Activated T-helper 17 cell treated with anti-CD3 and anti-CD28 coated beads, Interleukin-2, amount 50 U/mL, for 72 hours (primary cell): ENCODE measurements at regions not wholly inside any gene's neighbourhood (a gene's known extent, or its start where the extent isn't known, plus 50 kb on each side); places are given as distances from the start of the nearest gene placed in this dataset.

Experiments used
- ATAC-seq: fragments of 150-1000 bp; cut with Tn5 transposase; replicated peaks from 2 replicates; pipeline ENCODE4 v1.10.0; 2021; ENCODE audit warnings: mild to moderate bottlenecking, moderate library complexity
- H3K27ac Mint-ChIP-seq: one replicate; pipeline ENCODE4 v1.8.0; 2022; ENCODE audit warnings: mixed read lengths
- H3K27me3 Mint-ChIP-seq: one replicate; pipeline ENCODE4 v1.8.0; 2022; ENCODE audit warnings: mixed read lengths
- H3K36me3 Mint-ChIP-seq: one replicate; pipeline ENCODE4 v1.8.0; 2022; ENCODE audit warnings: low read depth, mild to moderate bottlenecking, mixed read lengths
- H3K4me1 Mint-ChIP-seq: one replicate; pipeline ENCODE4 v1.8.0; 2022; ENCODE audit warnings: mixed read lengths
- H3K4me3 Mint-ChIP-seq: one replicate; pipeline ENCODE4 v1.8.0; 2022; ENCODE audit warnings: mild to moderate bottlenecking, mixed read lengths
- H3K9me3 Mint-ChIP-seq: one replicate; pipeline ENCODE4 v1.8.0; 2022; ENCODE audit warnings: mixed read lengths

DNA sequence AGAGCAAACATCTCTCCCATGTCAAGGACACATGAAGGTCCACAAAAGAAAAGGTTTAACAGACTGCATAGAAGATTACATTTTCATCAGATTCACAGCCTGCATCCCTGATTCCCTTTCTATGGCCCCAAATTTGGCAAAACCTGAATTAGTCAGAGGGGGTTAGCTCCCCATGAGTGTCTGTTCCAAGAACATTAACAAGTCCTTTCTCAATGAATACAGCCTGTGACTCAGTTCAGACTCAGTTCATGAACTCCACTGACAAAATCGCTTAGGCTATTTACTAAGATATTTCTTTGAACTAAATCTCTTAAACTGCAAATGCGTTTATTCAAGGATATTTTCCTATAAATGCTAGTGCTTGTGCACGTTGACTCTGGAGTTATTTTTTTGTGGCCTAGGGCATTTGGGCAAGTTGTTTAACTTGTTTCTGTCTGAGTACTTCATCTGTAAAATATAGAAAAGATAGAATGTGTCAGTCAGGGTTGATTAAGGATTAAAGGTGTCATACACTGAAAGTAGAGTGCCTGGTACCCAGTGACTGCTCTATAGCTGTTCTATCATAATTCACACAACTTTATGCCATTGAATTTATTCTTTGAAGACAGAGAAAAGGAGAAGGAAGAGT, 422.6 kb downstream of the HTR1B start:
- H3K36me3 Mint-ChIP-seq: no peaks in the 10 kb centered on the region
- peaks cover 12% of the 10 kb centered on the region for H3K9me3 Mint-ChIP-seq
- no peak overlapping the region for H3K4me3 Mint-ChIP-seq
- no peak overlapping the region for H3K27ac Mint-ChIP-seq
- no peak for ATAC-seq
- H3K27me3 Mint-ChIP-seq: no peaks in the 10 kb centered on the region
- H3K4me1 Mint-ChIP-seq: no peaks in the 10 kb centered on the region

DNA sequence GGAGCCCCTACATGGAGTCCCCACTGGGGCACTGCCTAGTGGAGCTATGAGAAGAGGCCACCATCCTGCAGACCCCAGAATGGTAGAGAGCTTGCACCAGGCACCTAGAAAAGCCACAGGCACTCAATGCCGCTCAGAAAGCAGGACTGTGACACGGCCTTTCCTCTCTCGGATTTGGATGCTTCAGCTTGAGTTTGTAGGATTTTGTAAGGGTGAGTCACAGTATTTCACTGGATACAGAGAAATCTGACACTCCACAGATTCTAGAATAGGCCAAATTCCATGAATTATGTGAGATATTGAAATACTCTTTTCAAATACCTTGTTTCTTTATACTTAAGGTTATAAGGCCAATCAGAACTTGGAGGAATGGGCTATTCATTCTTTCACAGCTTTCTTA, 424.5 kb downstream of the HTR1B start:
- H3K9me3 Mint-ChIP-seq: peaks cover 18% of the 10 kb centered on the region
- ATAC-seq: no peak
- no peaks in the 10 kb centered on the region for H3K27me3 Mint-ChIP-seq
- no peaks in the 10 kb centered on the region for H3K36me3 Mint-ChIP-seq
- no peak overlapping the region for H3K27ac Mint-ChIP-seq
- no peak overlapping the region for H3K4me3 Mint-ChIP-seq
- H3K4me1 Mint-ChIP-seq: no peaks in the 10 kb centered on the region

- no peak for ATAC-seq
- no peaks in the 10 kb centered on the region for H3K4me1 Mint-ChIP-seq
- no peak overlapping the region for H3K4me3 Mint-ChIP-seq
- no peak overlapping the region for H3K27ac Mint-ChIP-seq
- no peaks in the 10 kb centered on the region for H3K27me3 Mint-ChIP-seq
- no peaks in the 10 kb centered on the region for H3K36me3 Mint-ChIP-seq
- H3K9me3 Mint-ChIP-seq: peaks cover 19% of the 10 kb centered on the region
Measured at GRCh38 chr6:77037439-77037838, 425.9 kb downstream of the HTR1B start.

GRCh38 chr6:77036400-77036799, 426.9 kb downstream of the HTR1B start:
- Mint-ChIP-seq H3K27ac (no peak overlapping the region), H3K36me3 (no peaks in the 10 kb centered on the region), H3K4me3 (no peak overlapping the region), H3K9me3 (peaks cover 16% of the 10 kb centered on the region), H3K4me1 (no peaks in the 10 kb centered on the region), H3K27me3 (no peaks in the 10 kb centered on the region)
- no peak for ATAC-seq

- Mint-ChIP-seq H3K27me3 (no peaks in the 10 kb centered on the region), H3K27ac (no peak overlapping the region), H3K4me1 (no peaks in the 10 kb centered on the region), H3K9me3 (peaks cover 19% of the 10 kb centered on the region), H3K4me3 (no peak overlapping the region), H3K36me3 (no peaks in the 10 kb centered on the region)
- ATAC-seq: no peak
Measured at GRCh38 chr6:77034161-77034560, 429.1 kb downstream of the HTR1B start.

- H3K36me3 Mint-ChIP-seq: no peaks in the 10 kb centered on the region
- no peaks in the 10 kb centered on the region for H3K27me3 Mint-ChIP-seq
- H3K9me3 Mint-ChIP-seq: peaks cover 11% of the 10 kb centered on the region
- H3K4me3 Mint-ChIP-seq: no peak overlapping the region
- H3K4me1 Mint-ChIP-seq: no peaks in the 10 kb centered on the region
- no peak for ATAC-seq
- H3K27ac Mint-ChIP-seq: no peak overlapping the region
Measured at GRCh38 chr6:77030929-77031674, 432.2 kb downstream of the HTR1B start.

GRCh38 chr6:77026341-77026740, 436.9 kb downstream of the HTR1B start:
- H3K27me3 Mint-ChIP-seq: no peaks in the 10 kb centered on the region
- no peaks in the 10 kb centered on the region for H3K36me3 Mint-ChIP-seq
- peaks cover 5% of the 10 kb centered on the region for H3K9me3 Mint-ChIP-seq
- ATAC-seq: no peak
- no peaks in the 10 kb centered on the region for H3K4me1 Mint-ChIP-seq
- no peak overlapping the region for H3K27ac Mint-ChIP-seq
- no peak overlapping the region for H3K4me3 Mint-ChIP-seq

DNA sequence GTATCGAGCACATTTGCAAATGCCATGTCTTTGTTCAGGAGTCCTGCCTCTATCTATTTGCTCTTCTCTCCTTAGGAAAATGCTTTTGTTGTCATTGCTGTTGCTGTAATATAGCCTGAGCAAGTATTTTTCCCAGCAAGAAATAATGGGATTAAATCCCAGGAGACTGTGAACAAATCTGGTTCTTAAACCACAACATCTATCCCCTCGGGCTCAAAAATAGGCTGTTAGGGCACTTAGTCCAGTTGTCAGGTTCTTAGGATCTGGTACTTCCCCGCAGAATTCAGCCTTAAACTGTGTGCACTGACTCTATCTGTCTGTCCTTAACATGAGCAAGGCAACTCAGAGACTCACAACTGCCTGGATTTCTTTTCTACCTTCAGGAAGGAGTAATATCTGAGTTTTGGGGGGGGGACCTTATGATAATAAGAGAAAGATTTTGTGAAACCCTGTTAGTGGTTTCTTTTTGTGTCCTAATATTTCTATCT, 437.5 kb downstream of the HTR1B start:
- H3K9me3 Mint-ChIP-seq: peaks cover 5% of the 10 kb centered on the region
- no peaks in the 10 kb centered on the region for H3K4me1 Mint-ChIP-seq
- no peak for ATAC-seq
- H3K27me3 Mint-ChIP-seq: no peaks in the 10 kb centered on the region
- H3K36me3 Mint-ChIP-seq: no peaks in the 10 kb centered on the region
- no peak overlapping the region for H3K27ac Mint-ChIP-seq
- no peak overlapping the region for H3K4me3 Mint-ChIP-seq

GRCh38 chr6:77021778-77022177, 441.5 kb downstream of the HTR1B start:
- Mint-ChIP-seq H3K9me3 (peaks cover 4% of the 10 kb centered on the region), H3K27ac (no peak overlapping the region), H3K27me3 (no peaks in the 10 kb centered on the region), H3K36me3 (no peaks in the 10 kb centered on the region), H3K4me1 (no peaks in the 10 kb centered on the region), H3K4me3 (no peak overlapping the region)
- ATAC-seq: no peak

DNA sequence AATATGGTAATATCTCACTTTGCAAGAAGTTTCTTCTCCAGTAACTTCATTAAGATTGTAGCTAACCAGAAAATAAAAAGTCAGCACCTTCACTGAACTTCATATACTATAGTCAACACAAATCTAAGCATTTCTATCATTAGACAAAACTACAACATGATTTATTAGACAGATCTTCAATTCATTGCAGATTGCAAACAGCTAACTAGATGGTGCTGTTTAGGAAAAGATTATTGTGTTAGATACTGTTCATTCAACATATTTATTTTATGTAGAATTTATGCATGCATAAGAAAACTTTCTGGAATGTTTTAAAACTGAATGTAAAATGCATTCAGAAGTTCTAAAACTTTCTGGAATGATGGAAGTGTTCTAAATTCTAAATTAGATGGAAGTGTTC, 442.1 kb downstream of the HTR1B start:
- H3K4me1 Mint-ChIP-seq: no peaks in the 10 kb centered on the region
- no peak overlapping the region for H3K4me3 Mint-ChIP-seq
- H3K9me3 Mint-ChIP-seq: peaks cover 4% of the 10 kb centered on the region
- ATAC-seq: no peak
- H3K27ac Mint-ChIP-seq: no peak overlapping the region
- H3K27me3 Mint-ChIP-seq: no peaks in the 10 kb centered on the region
- H3K36me3 Mint-ChIP-seq: no peaks in the 10 kb centered on the region

DNA sequence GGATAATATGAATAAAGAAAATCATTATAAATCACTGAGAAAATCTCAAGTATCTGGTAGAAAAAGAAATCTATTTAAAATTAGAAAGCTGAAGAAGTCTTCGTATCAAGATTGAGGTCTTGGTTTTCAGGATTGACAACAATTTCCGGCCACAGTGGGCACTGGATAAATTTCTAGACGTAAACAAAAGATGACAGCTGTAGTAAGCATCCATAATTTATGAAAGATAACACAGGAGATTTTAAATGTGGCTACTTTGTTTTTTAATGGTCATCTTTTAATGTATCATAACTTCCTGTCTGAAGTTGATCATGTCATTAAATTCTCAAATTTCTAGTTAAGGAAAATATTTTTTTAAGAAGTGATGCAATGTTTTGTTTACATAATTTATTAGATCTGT, 444.2 kb downstream of the HTR1B start:
- no peak for ATAC-seq
- Mint-ChIP-seq H3K4me1 (no peaks in the 10 kb centered on the region), H3K9me3 (peaks cover 4% of the 10 kb centered on the region), H3K36me3 (no peaks in the 10 kb centered on the region), H3K27me3 (no peaks in the 10 kb centered on the region), H3K27ac (no peak overlapping the region), H3K4me3 (no peak overlapping the region)

- no peak for ATAC-seq
- no peak overlapping the region for H3K4me3 Mint-ChIP-seq
- no peaks in the 10 kb centered on the region for H3K4me1 Mint-ChIP-seq
- no peak overlapping the region for H3K27ac Mint-ChIP-seq
- no peaks in the 10 kb centered on the region for H3K27me3 Mint-ChIP-seq
- H3K36me3 Mint-ChIP-seq: no peaks in the 10 kb centered on the region
- H3K9me3 Mint-ChIP-seq: peaks cover 13% of the 10 kb centered on the region
Measured at GRCh38 chr6:77017537-77017936, 445.8 kb downstream of the HTR1B start.

DNA sequence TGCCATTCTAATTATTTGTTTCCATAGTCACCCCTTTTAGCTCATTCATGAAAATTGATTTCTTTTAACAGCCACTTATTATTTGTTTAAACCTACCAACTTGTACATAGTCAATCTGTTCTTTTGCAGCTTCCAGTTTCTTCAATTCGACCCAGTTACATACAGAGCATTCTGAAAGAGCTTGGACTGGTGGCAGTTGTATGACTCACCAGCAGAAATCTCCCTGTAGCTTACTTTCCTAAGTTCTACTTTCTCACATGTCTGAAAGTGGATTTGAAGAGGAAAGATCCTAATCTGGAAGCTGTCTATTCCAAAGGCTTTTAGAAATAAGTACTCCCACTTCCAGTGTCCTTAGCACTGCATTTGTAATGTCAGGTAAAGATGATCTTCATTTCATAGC, 447.9 kb downstream of the HTR1B start:
- Mint-ChIP-seq H3K9me3 (peaks cover 16% of the 10 kb centered on the region), H3K36me3 (no peaks in the 10 kb centered on the region), H3K27ac (no peak overlapping the region), H3K4me1 (no peaks in the 10 kb centered on the region), H3K27me3 (no peaks in the 10 kb centered on the region), H3K4me3 (no peak overlapping the region)
- ATAC-seq: no peak

DNA sequence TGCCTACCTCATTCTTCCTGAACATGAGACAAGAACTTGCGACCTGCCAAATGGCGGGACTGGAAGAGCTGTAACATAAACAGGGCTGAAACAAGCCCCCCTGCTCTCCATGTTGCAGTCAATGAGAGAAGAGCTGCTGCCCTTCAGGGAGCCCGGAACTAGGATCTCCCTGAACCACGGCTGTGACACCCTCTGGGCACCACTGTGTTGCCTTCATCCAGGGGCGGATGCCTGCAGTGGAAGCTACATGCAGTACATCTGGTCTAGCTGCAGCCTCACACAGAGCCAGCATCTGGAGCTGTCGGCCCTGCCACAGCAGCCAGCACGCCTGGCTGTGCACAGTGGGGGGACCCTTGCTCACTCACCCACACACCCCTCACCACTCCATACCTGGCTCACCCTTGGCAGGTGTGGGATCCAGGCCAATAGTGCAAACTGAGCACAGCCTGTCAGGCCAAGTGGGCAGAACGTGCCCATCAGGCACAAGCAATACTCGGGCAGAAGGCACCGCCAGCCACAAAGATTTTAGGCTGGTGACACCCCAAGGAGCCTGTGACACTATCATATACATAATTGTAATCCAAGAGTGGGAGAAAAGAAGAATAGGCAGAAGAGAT, 451.3 kb downstream of the HTR1B start:
- Mint-ChIP-seq H3K36me3 (no peaks in the 10 kb centered on the region), H3K27me3 (no peaks in the 10 kb centered on the region), H3K27ac (no peak overlapping the region), H3K4me3 (no peak overlapping the region), H3K4me1 (no peaks in the 10 kb centered on the region), H3K9me3 (peaks cover 20% of the 10 kb centered on the region)
- no peak for ATAC-seq

DNA sequence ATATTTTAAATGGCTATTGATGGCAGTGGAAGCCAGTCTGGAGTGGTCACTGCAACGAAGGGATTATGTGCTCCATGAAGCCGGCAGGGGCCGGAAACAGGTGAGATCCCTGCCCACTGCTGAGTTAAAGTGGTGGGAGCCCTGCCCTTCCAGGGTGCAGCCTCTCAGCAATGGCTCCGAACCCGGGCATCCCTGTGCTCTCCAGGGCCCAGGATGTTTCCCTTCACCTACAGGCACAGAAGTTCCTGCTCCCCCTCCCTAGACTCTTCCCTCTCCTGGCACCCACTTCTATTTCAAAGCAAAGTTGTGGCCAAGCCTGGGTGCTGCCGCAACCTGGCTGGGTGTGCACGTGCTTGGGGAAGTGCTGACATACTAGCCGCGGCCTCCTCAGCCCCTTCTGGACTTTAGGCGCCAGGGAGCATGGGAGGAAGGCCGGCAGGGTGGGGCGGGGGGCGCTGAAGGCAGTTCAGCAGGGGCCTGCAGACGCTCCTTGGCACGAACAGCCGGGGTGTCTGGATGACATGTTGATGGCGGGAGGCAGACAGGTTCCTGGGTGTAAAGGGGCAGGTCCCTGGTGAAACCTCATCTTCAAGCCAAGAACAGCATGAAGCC, 452.3 kb downstream of the HTR1B start:
- H3K27me3 Mint-ChIP-seq: no peaks in the 10 kb centered on the region
- H3K36me3 Mint-ChIP-seq: no peaks in the 10 kb centered on the region
- H3K4me1 Mint-ChIP-seq: no peaks in the 10 kb centered on the region
- H3K27ac Mint-ChIP-seq: no peak overlapping the region
- no peak for ATAC-seq
- no peak overlapping the region for H3K4me3 Mint-ChIP-seq
- H3K9me3 Mint-ChIP-seq: peaks cover 20% of the 10 kb centered on the region
